SK-N-SH treated with all-trans-retinoic acid at 6 μM for 48 hours (cell line): ENCODE measurements at regions not wholly inside any gene's neighbourhood (a gene's known extent, or its start where the extent isn't known, plus 50 kb on each side); places are given as distances from the start of the nearest gene placed in this dataset.

ENCODE experiments used
- ARNTL ChIP-seq: fragments of 450-650 bp; formaldehyde crosslinking; IDR thresholded peaks from 2 replicates; pipeline ENCODE4 v1.5.0; 2020; ENCODE audit warnings: low read depth, mild to moderate bottlenecking, moderate library complexity, borderline replicate concordance
- CREB5 ChIP-seq: fragments of 250-450 bp; sonication (Bioruptor Pico); IDR thresholded peaks from 2 replicates; pipeline ENCODE4 v1.5.1; 2020; ENCODE audit warnings: low read depth, mild to moderate bottlenecking, moderate library complexity
- GLIS3 ChIP-seq: fragments of 250-450 bp; sonication (Bioruptor Pico); IDR thresholded peaks from 2 replicates; pipeline ENCODE4 v1.5.0; 2020; ENCODE audit warnings: mild to moderate bottlenecking, moderate library complexity
- ISL1 ChIP-seq: fragments of 250-450 bp; sonication (Bioruptor Pico); IDR thresholded peaks from 2 replicates; pipeline ENCODE4 v2.1.2; 2022; ENCODE audit warnings: mild to moderate bottlenecking, moderate library complexity
- OSR1 ChIP-seq: fragments of 250-450 bp; sonication (Bioruptor Pico); IDR thresholded peaks from 2 replicates; pipeline ENCODE4 v1.8.0; 2022; ENCODE audit warnings: moderate library complexity, mild to moderate bottlenecking, inconsistent platforms
- PATZ1 ChIP-seq: fragments of 250-450 bp; sonication (Bioruptor Pico); IDR thresholded peaks from 2 replicates; pipeline ENCODE4 v1.8.0; 2020; ENCODE audit warnings: mild to moderate bottlenecking, moderate library complexity, borderline replicate concordance
- PPARA ChIP-seq: fragments of 250-450 bp; sonication (Bioruptor Pico); IDR thresholded peaks from 2 replicates; pipeline ENCODE4 v1.5.0; 2020; ENCODE audit warnings: mild to moderate bottlenecking, borderline replicate concordance
- RARB ChIP-seq: fragments of 250-450 bp; sonication (Bioruptor Pico); IDR thresholded peaks from 2 replicates; pipeline ENCODE4 v1.8.0; 2021; ENCODE audit warnings: mild to moderate bottlenecking, moderate library complexity
- SNAI2 ChIP-seq: fragments of 250-450 bp; sonication (Bioruptor Pico); IDR thresholded peaks from 2 replicates; pipeline ENCODE4 v1.5.0; 2020; ENCODE audit warnings: mild to moderate bottlenecking, moderate library complexity
- TCF4 ChIP-seq: fragments of 250-450 bp; sonication (Bioruptor Pico); IDR thresholded peaks from 2 replicates; pipeline ENCODE4 v1.8.0; 2021; ENCODE audit warnings: mild to moderate bottlenecking, moderate library complexity, borderline replicate concordance
- ZC3H10 ChIP-seq: fragments of 250-450 bp; sonication (Bioruptor Pico); IDR thresholded peaks from 2 replicates; pipeline ENCODE4 v1.5.1; 2021; ENCODE audit warnings: mild to moderate bottlenecking, moderate library complexity
- ZFP3 ChIP-seq: fragments of 250-450 bp; sonication (Bioruptor Pico); IDR thresholded peaks from 2 replicates; pipeline ENCODE4 v1.5.0; 2020; ENCODE audit warnings: mild to moderate bottlenecking, moderate library complexity
- ZFP30 ChIP-seq: fragments of 450-650 bp; formaldehyde crosslinking; IDR thresholded peaks from 2 replicates; pipeline ENCODE4 v1.5.0; 2022; ENCODE audit warnings: mild to moderate bottlenecking, moderate library complexity
- ZNF8 ChIP-seq: fragments of 450-650 bp; formaldehyde crosslinking; IDR thresholded peaks from 2 replicates; pipeline ENCODE4 v1.5.0; 2020; ENCODE audit warnings: mild to moderate bottlenecking, moderate library complexity

DNA sequence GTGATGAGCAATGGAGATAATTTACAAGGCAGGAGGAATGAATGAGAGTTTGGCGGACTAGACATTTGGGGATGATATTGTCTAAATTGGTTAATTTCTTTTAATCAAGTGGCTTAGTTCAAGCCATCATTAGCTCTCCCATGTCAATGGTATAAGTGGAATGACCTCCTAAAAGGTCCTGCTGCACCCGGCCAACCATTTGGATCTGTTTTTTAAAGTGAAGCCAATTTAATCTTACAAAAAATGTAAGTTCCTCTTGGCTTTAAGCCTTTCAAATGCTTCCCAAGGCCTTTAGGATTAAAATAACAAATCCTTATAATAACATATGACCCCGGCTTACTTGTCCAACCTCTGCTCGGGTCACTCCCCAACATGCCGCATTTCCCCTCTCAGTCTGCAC lies 484.4 kb upstream of the ADAMTS9 start:
- TF ChIP-seq ZFP30 (CRISPR knock-in tag) (no peak), ISL1 (CRISPR knock-in tag) (no peak), ZFP3 (CRISPR knock-in tag) (no peak), OSR1 (no peak), ARNTL (no peak), GLIS3 (CRISPR knock-in tag) (no peak), ZNF8 (CRISPR knock-in tag) (no peak), CREB5 (CRISPR knock-in tag) (no peak), SNAI2 (CRISPR knock-in tag) (no peak), PATZ1 (CRISPR knock-in tag) (no peak), RARB (CRISPR knock-in tag) (no peak), PPARA (CRISPR knock-in tag) (no peak), TCF4 (no peak), ZC3H10 (CRISPR knock-in tag) (no peak)
